Right lobe of liver (tissue), 4 donors: ENCODE measurements at regions not wholly inside any gene's neighbourhood (a gene's known extent, or its start where the extent isn't known, plus 50 kb on each side); places are given as distances from the start of the nearest gene placed in this dataset.

ENCODE experiments used
- POLR2A ChIP-seq: fragments of 450-650 bp; IDR thresholded peaks from one replicate; pipeline ENCODE4 v1.6.1; 2017; ENCODE audit warnings: antibody characterized with exemption, mild to moderate bottlenecking
- TF ChIP-seq, protein P1 (sequence below), 4 donors: fragments of 200-600 bp in 3 of 4; fragments of 450-650 bp in 1 of 4; IDR thresholded peaks; one replicate each; pipeline versions ENCODE4 v1.5.1 to v1.8.0; 2016 to 2022; ENCODE audit warnings: antibody characterized with exemption in 4 of 4, mild to moderate bottlenecking in 2 of 4
- donor health status: DM: no; HTN: no; CAD: no.
- donor health status: DM: no; HTN: no; CAD: no.
- donor health status: DM: no; HTN: yes; CAD: no.

DNA sequence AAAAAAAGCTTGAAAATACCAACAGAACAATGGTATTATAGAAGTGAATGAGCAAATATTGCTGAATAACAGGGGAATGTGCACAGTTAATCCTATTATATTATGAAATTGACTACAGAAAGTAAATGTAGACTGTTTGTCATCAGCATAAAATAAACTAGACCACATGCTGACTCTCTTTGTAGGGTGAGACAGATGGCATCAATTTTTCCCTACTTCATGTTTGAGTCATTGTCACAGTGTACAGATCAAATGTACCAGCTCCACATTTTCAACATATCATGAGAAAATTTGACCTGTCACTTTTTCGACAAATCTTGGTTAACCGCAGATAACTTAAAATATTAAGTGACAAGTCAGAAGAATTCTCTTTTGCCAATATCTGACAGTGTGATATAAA is 421.0 kb downstream of the RPL10L start:
- TF ChIP-seq, protein P1, sequence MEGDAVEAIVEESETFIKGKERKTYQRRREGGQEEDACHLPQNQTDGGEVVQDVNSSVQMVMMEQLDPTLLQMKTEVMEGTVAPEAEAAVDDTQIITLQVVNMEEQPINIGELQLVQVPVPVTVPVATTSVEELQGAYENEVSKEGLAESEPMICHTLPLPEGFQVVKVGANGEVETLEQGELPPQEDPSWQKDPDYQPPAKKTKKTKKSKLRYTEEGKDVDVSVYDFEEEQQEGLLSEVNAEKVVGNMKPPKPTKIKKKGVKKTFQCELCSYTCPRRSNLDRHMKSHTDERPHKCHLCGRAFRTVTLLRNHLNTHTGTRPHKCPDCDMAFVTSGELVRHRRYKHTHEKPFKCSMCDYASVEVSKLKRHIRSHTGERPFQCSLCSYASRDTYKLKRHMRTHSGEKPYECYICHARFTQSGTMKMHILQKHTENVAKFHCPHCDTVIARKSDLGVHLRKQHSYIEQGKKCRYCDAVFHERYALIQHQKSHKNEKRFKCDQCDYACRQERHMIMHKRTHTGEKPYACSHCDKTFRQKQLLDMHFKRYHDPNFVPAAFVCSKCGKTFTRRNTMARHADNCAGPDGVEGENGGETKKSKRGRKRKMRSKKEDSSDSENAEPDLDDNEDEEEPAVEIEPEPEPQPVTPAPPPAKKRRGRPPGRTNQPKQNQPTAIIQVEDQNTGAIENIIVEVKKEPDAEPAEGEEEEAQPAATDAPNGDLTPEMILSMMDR (IDR thresholded peaks at IDR 0.05), result no peak
- TF ChIP-seq POLR2A, result no peak
